ENCODE measurements at regions not wholly inside any gene's neighbourhood (a gene's known extent, or its start where the extent isn't known, plus 50 kb on each side); places are given as distances from the start of the nearest gene placed in this dataset.
"Not testable (repeated sequence)": the region's sequence is repeated elsewhere in the genome, so short reads cannot be mapped to it uniquely, and the experiment has no call there.

- no CpG with 5 or more reads among the region's 2 CpGs for WGBS (ENCODE audit: extremely low coverage, insufficient read length, low lambda C conversion rate)
Observed at GRCh38 chr9:66054705-66055104, 317.8 kb downstream of the FOXD4L4 start.

GRCh38 chr9:66060681-66061080 is 323.7 kb downstream of the FOXD4L4 start:
- H3K79me1 ChIP-seq (ENCODE audit: insufficient read depth, low read depth, low read length, poor library complexity, severe bottlenecking); H2BK120ac ChIP-seq (ENCODE audit: low read depth, low read length, poor library complexity, severe bottlenecking); H3K56ac ChIP-seq (ENCODE audit: insufficient read length, low read depth, low read length); H3K36me3 Mint-ChIP-seq (ENCODE audit: insufficient read depth in 1 of 3, low read depth in 3 of 3); H2AFZ ChIP-seq (ENCODE audit: low read length); H3K23me2 ChIP-seq (ENCODE audit: insufficient read length, low read depth, low read length, poor library complexity, severe bottlenecking); H3K4ac ChIP-seq (ENCODE audit: low read depth, low read length); H3K4me1 ChIP-seq (ENCODE audit: insufficient read depth, low read length); H4K20me1 ChIP-seq (ENCODE audit: control insufficient read depth, insufficient read depth, insufficient read length); H2AK5ac ChIP-seq (ENCODE audit: insufficient read length, low read length); H4K91ac ChIP-seq (ENCODE audit: insufficient read length, low read depth, low read length); H3K27me3 Mint-ChIP-seq (ENCODE audit: low read depth); H3K27me3 ChIP-seq (ENCODE audit: insufficient read depth, low read length); H2BK15ac ChIP-seq (ENCODE audit: low read depth, low read length); H4K5ac ChIP-seq (ENCODE audit: insufficient read length, low read depth, low read length); H3K4me2 ChIP-seq (ENCODE audit: insufficient read depth, insufficient read length, low read length); DNase-seq; H3K14ac ChIP-seq (ENCODE audit: insufficient read depth, low read length); H3K9me3 Mint-ChIP-seq; H3K23ac ChIP-seq (ENCODE audit: insufficient read length, low read depth, low read length); H2BK12ac ChIP-seq (ENCODE audit: insufficient read length, low read depth, low read length); H2BK5ac ChIP-seq (ENCODE audit: insufficient read length, low read length); H3K79me2 ChIP-seq (ENCODE audit: insufficient read depth, low read length); H3K4me3 Mint-ChIP-seq; H3K27ac ChIP-seq (ENCODE audit: insufficient read length, low read depth, low read length); H4K8ac ChIP-seq (replicated peaks; ENCODE audit: insufficient read length, low read depth, low read length); H3K18ac ChIP-seq (ENCODE audit: insufficient read length, low read depth, low read length); H3K9ac ChIP-seq (ENCODE audit: extremely low read depth, insufficient read length, low read length); H2BK20ac ChIP-seq (ENCODE audit: low read depth, low read length, poor library complexity, severe bottlenecking); H3K4me1 Mint-ChIP-seq; H3T11ph ChIP-seq (ENCODE audit: low read length); H3K9me3 ChIP-seq (ENCODE audit: control insufficient read depth, low read depth, low read length); H3K27ac Mint-ChIP-seq: not testable (repeated sequence)
- WGBS (ENCODE audit: extremely low coverage, insufficient read length, low lambda C conversion rate): no CpG with 5 or more reads among the region's 1 CpG

More at GRCh38 chr9:66054705-66055104, 317.8 kb downstream of the FOXD4L4 start:
- not testable (repeated sequence) for H2AFZ ChIP-seq (ENCODE audit: low read length); H3K4me1 ChIP-seq (ENCODE audit: insufficient read depth, low read length); H3K14ac ChIP-seq (ENCODE audit: insufficient read depth, low read length); H3K9me3 ChIP-seq (ENCODE audit: control insufficient read depth, low read depth, low read length); H3K27me3 ChIP-seq (ENCODE audit: insufficient read depth, low read length); H3K4ac ChIP-seq (ENCODE audit: low read depth, low read length); H3K9me3 Mint-ChIP-seq; H3K79me1 ChIP-seq (ENCODE audit: insufficient read depth, low read depth, low read length, poor library complexity, severe bottlenecking); H3K4me3 Mint-ChIP-seq; H3K18ac ChIP-seq (ENCODE audit: insufficient read length, low read depth, low read length); H2BK20ac ChIP-seq (ENCODE audit: low read depth, low read length, poor library complexity, severe bottlenecking); H3K4me2 ChIP-seq (ENCODE audit: insufficient read depth, insufficient read length, low read length); H3K36me3 Mint-ChIP-seq (ENCODE audit: insufficient read depth in 1 of 3, low read depth in 3 of 3); H3K27ac Mint-ChIP-seq; H3K27ac ChIP-seq (ENCODE audit: insufficient read length, low read depth, low read length); H2BK12ac ChIP-seq (ENCODE audit: insufficient read length, low read depth, low read length); H3K27me3 Mint-ChIP-seq (ENCODE audit: low read depth); H3T11ph ChIP-seq (ENCODE audit: low read length); H2BK5ac ChIP-seq (ENCODE audit: insufficient read length, low read length); H4K20me1 ChIP-seq (ENCODE audit: control insufficient read depth, insufficient read depth, insufficient read length); H3K4me1 Mint-ChIP-seq; H3K23me2 ChIP-seq (ENCODE audit: insufficient read length, low read depth, low read length, poor library complexity, severe bottlenecking); H3K79me2 ChIP-seq (ENCODE audit: insufficient read depth, low read length); H2BK120ac ChIP-seq (ENCODE audit: low read depth, low read length, poor library complexity, severe bottlenecking); H4K91ac ChIP-seq (ENCODE audit: insufficient read length, low read depth, low read length); H3K23ac ChIP-seq (ENCODE audit: insufficient read length, low read depth, low read length); H3K56ac ChIP-seq (ENCODE audit: insufficient read length, low read depth, low read length); H2AK5ac ChIP-seq (ENCODE audit: insufficient read length, low read length); H4K5ac ChIP-seq (ENCODE audit: insufficient read length, low read depth, low read length); DNase-seq; H3K9ac ChIP-seq (ENCODE audit: extremely low read depth, insufficient read length, low read length); H2BK15ac ChIP-seq (ENCODE audit: low read depth, low read length); H4K8ac ChIP-seq (replicated peaks; ENCODE audit: insufficient read length, low read depth, low read length)
